Activated CD4-positive, alpha-beta T cell treated with anti-CD3 and anti-CD28 coated beads, Interleukin-2, amount 10 ng/mL, durations not matched to agents 7 days and 5 days (primary cell): ENCODE measurements at regions not wholly inside any gene's neighbourhood (a gene's known extent, or its start where the extent isn't known, plus 50 kb on each side); places are given as distances from the start of the nearest gene placed in this dataset.

Experiments
- CTCF ChIA-PET: fragments of 350-600 bp; sonication (Branson Sonifier 250); formaldehyde crosslinking; loops from one replicate; lab custom pipeline; 2021; ENCODE audit warnings: antibody characterized with exemption; lab: Charles Lee
- POLR2A ChIA-PET: fragments of 350-600 bp; sonication (Branson Sonifier 250); formaldehyde crosslinking; loops from one replicate; lab custom pipeline; 2021; ENCODE audit warnings: antibody characterized with exemption; lab: Charles Lee
- DNase-seq: peaks from one replicate; pipeline ENCODE4 v3.0.0-alpha.2; 2020
- H3K27ac Mint-ChIP-seq: one replicate; pipeline ENCODE4 v1.8.0; 2021; ENCODE audit warnings: mild to moderate bottlenecking, moderate library complexity, mixed read lengths
- H3K27me3 Mint-ChIP-seq: one replicate; pipeline ENCODE4 v1.8.0; 2021; ENCODE audit warnings: mixed read lengths
- H3K36me3 Mint-ChIP-seq: one replicate; pipeline ENCODE4 v1.8.0; 2021; ENCODE audit warnings: low read depth, mixed read lengths
- H3K4me1 Mint-ChIP-seq: one replicate; pipeline ENCODE4 v1.8.0; 2021; ENCODE audit warnings: mixed read lengths
- H3K4me3 Mint-ChIP-seq: one replicate; pipeline ENCODE4 v1.8.0; 2021; ENCODE audit warnings: mild to moderate bottlenecking, moderate library complexity, mixed read lengths
- H3K9me3 Mint-ChIP-seq: one replicate; pipeline ENCODE4 v1.8.0; 2021; ENCODE audit warnings: mixed read lengths

DNA sequence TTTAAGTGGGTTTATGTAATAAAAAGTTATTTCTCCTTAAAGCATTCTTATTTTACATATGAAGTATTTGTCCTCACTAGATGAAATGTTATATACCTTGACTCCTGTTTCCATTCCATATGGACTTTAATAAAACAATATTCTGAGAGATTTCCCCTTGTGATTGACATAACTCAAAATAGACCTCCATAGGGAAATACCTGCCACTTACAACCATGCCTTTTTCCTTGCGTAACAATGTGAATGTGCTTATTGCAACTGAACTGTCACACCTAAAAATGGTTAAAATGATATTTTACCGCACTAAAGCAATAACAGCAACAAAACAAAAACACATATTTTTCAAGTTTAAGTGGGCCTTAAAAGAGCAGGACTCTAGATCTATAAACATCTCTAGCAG lies 70.3 kb upstream of the TGIF1 start:
- POLR2A ChIA-PET = no interaction called here
- Mint-ChIP-seq H3K27me3 (no peaks in the 10 kb centered on the region), H3K36me3 (no peaks in the 10 kb centered on the region), H3K27ac (no peak overlapping the region), H3K4me1 (no peaks in the 10 kb centered on the region), H3K4me3 (no peak overlapping the region), H3K9me3 (no peaks in the 10 kb centered on the region)
- CTCF ChIA-PET = no interaction called here
- DNase-seq = no peak

GRCh38 chr18:3380384-3380961 lies 69.5 kb upstream of the TGIF1 start:
- H3K4me3 Mint-ChIP-seq = no peak overlapping the region
- ChIA-PET POLR2A (no interaction called here), CTCF (interaction anchor here (0.6 to 0.8 kb wide), 2 partner anchors 102 to 127 kb away, joined by 3 to 4 read pairs; no protein-coding TSS in a partner anchor)
- H3K4me1 Mint-ChIP-seq = no peaks in the 10 kb centered on the region
- no peaks in the 10 kb centered on the region for H3K36me3 Mint-ChIP-seq
- DNase-seq = no peak
- H3K9me3 Mint-ChIP-seq = no peaks in the 10 kb centered on the region
- H3K27ac Mint-ChIP-seq = no peak overlapping the region
- no peaks in the 10 kb centered on the region for H3K27me3 Mint-ChIP-seq

GRCh38 chr18:3383381-3383915 lies 66.5 kb upstream of the TGIF1 start:
- DNase-seq = no peak
- H3K4me3 Mint-ChIP-seq = no peak overlapping the region
- no peaks in the 10 kb centered on the region for H3K9me3 Mint-ChIP-seq
- H3K4me1 Mint-ChIP-seq = no peaks in the 10 kb centered on the region
- ChIA-PET CTCF (no interaction called here), POLR2A (no interaction called here)
- no peaks in the 10 kb centered on the region for H3K36me3 Mint-ChIP-seq
- H3K27me3 Mint-ChIP-seq = no peaks in the 10 kb centered on the region
- H3K27ac Mint-ChIP-seq = no peak overlapping the region

DNA sequence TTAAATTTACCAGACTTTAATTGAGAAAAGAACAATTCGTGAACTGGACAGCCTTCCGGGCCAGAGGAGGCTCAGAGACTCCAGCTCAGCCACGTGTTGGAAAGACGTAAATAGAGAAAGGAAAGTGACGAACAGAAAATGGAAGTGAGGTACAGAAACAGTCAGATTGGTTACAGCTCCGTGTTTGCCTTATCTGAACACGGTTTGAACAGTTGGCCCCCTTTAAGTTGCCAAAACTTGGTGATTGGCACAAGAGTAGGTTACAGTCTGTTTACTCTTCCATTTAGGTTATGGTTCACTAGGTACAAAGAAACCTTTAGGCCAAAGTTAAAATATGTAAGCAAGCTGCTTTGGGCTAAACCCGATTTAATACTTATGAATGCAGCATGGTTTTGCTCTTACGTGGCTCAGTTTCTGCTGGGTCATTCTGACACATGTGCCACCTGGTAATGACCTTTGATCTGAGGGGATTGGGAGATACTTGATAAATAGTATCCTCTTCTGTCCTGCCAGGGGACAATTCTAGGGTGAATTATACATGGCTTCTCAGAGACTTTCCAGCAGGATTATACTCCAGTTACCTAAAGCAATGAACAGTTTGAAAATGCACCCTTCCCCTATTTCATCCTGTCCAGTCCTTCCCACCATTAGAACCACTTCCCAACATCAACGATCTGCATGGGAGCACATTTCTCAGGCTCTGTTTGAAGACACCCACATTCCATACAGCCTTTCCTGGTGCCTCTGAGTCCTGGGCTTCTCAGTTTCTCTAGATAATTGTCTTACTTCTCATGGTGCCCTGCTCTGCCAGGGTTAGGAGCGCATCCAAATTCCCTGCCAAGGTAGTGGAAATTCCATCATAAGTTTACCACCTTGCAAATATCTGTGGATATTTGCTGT lies 65.1 kb upstream of the TGIF1 start:
- H3K4me3 Mint-ChIP-seq = no peak overlapping the region
- no peaks in the 10 kb centered on the region for H3K27me3 Mint-ChIP-seq
- DNase-seq = no peak
- CTCF ChIA-PET = no interaction called here
- no peaks in the 10 kb centered on the region for H3K36me3 Mint-ChIP-seq
- H3K9me3 Mint-ChIP-seq = no peaks in the 10 kb centered on the region
- no peak overlapping the region for H3K27ac Mint-ChIP-seq
- H3K4me1 Mint-ChIP-seq = no peaks in the 10 kb centered on the region
- POLR2A ChIA-PET = no interaction called here

GRCh38 chr18:3388323-3388722 lies 61.6 kb upstream of the TGIF1 start:
- Mint-ChIP-seq H3K4me1 (no peaks in the 10 kb centered on the region), H3K9me3 (peaks cover 9% of the 10 kb centered on the region), H3K27me3 (no peaks in the 10 kb centered on the region), H3K27ac (no peak overlapping the region), H3K4me3 (no peak overlapping the region), H3K36me3 (no peaks in the 10 kb centered on the region)
- DNase-seq = no peak
- ChIA-PET CTCF (no interaction called here), POLR2A (no interaction called here)

DNA sequence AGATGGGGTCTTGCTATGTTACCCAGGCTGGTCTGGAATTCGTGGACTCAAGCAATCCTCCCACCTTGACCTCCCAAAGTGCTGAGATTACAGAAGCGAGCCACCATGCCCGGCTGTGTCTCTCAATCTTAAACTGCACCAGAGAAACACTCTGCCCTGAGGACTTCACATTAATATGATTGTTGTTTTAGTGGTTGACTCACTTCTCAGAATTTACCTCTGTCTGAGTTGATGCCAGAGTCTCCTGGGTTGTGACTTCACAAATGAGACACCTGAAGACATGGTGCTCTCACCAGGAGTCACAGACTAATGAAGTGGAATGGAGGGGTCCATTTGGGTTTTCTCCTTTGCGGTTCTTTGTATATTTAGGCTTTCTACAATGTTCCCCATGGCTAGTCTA lies 61.0 kb upstream of the TGIF1 start:
- no peaks in the 10 kb centered on the region for H3K4me1 Mint-ChIP-seq
- CTCF ChIA-PET = no interaction called here
- H3K27ac Mint-ChIP-seq = no peak overlapping the region
- no peaks in the 10 kb centered on the region for H3K27me3 Mint-ChIP-seq
- H3K36me3 Mint-ChIP-seq = no peaks in the 10 kb centered on the region
- POLR2A ChIA-PET = no interaction called here
- DNase-seq = no peak
- no peak overlapping the region for H3K4me3 Mint-ChIP-seq
- peaks cover 13% of the 10 kb centered on the region for H3K9me3 Mint-ChIP-seq

- POLR2A ChIA-PET = no interaction called here
- CTCF ChIA-PET = no interaction called here
Measured at GRCh38 chr18:3389977-3390376, 60.0 kb upstream of the TGIF1 start.

GRCh38 chr18:3391704-3392466 lies 58.1 kb upstream of the TGIF1 start:
- POLR2A ChIA-PET = no interaction called here

More at GRCh38 chr18:3389977-3390376, 60.0 kb upstream of the TGIF1 start:
- Mint-ChIP-seq H3K4me3 (no peak overlapping the region), H3K9me3 (peaks cover 20% of the 10 kb centered on the region), H3K27me3 (no peaks in the 10 kb centered on the region), H3K36me3 (no peaks in the 10 kb centered on the region), H3K4me1 (no peaks in the 10 kb centered on the region), H3K27ac (no peak overlapping the region)
- no peak for DNase-seq

DNA sequence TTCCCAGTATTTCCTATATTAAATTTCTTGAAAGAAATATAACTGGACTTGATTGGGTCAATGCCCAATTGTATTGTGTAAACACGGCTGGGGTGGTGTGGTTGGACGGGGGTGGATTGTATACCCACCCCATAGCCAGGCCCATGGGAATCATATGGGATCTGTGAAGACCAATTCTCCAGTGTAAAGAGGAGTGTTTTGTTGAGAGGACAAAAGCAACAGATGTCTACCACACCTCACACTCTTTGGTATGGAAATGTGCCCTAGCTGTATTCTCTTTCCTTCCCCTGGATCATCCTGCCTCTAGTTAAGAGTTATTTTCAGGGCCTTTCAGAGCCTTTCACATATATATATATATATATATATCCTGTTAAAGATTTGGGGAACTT lies 57.5 kb upstream of the TGIF1 start:
- CTCF ChIA-PET = interaction anchor here (0.8 to 2.1 kb wide), 3 partner anchors 14 to 17 kb away, joined by 3 to 5 read pairs (median 3); no protein-coding TSS in a partner anchor
- Mint-ChIP-seq H3K9me3 (peaks cover 24% of the 10 kb centered on the region), H3K4me1 (no peaks in the 10 kb centered on the region), H3K4me3 (no peak overlapping the region), H3K27ac (no peak overlapping the region), H3K27me3 (no peaks in the 10 kb centered on the region), H3K36me3 (no peaks in the 10 kb centered on the region)
- POLR2A ChIA-PET = no interaction called here
- no peak for DNase-seq

More at GRCh38 chr18:3391704-3392466, 58.1 kb upstream of the TGIF1 start:
- no peaks in the 10 kb centered on the region for H3K27me3 Mint-ChIP-seq
- no peak overlapping the region for H3K4me3 Mint-ChIP-seq
- DNase-seq = no peak
- H3K36me3 Mint-ChIP-seq = no peaks in the 10 kb centered on the region
- peaks cover 24% of the 10 kb centered on the region for H3K9me3 Mint-ChIP-seq
- H3K4me1 Mint-ChIP-seq = no peaks in the 10 kb centered on the region
- no peak overlapping the region for H3K27ac Mint-ChIP-seq
- CTCF ChIA-PET = interaction anchor here (1.4 kb wide), 1 partner anchor 16 kb away, joined by 3 read pairs; no protein-coding TSS in a partner anchor

DNA sequence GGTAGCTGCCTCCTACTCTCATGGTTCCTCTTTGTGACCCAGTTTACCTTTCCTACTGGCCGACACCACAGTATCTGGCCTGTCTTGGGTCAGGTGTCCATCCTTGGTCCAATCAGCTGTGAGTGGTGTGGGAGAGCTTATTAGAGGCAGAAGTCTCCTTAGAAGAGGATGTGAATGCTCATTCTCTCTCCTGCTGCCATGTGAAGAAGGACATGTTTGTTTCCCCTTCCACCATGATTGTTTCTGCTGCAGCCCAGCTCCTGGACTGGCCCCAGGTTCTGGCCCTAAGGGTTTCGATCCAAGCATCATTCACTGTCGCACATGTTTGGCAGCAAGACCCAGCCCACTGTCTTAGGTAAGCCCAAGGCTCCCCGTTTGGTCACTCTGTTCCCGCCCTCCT lies 55.3 kb upstream of the TGIF1 start:
- Mint-ChIP-seq H3K4me1 (no peaks in the 10 kb centered on the region), H3K27me3 (no peaks in the 10 kb centered on the region), H3K36me3 (no peaks in the 10 kb centered on the region), H3K27ac (no peak overlapping the region), H3K9me3 (peaks cover 24% of the 10 kb centered on the region), H3K4me3 (no peak overlapping the region)
- ChIA-PET POLR2A (no interaction called here), CTCF (interaction anchor here (2.1 kb wide), 1 partner anchor 15 kb away, joined by 5 read pairs; no protein-coding TSS in a partner anchor)
- DNase-seq = no peak

GRCh38 chr18:3395466-3395865 lies 54.5 kb upstream of the TGIF1 start:
- Mint-ChIP-seq H3K9me3 (peaks cover 24% of the 10 kb centered on the region), H3K4me1 (no peaks in the 10 kb centered on the region)
- CTCF ChIA-PET = no interaction called here

DNA sequence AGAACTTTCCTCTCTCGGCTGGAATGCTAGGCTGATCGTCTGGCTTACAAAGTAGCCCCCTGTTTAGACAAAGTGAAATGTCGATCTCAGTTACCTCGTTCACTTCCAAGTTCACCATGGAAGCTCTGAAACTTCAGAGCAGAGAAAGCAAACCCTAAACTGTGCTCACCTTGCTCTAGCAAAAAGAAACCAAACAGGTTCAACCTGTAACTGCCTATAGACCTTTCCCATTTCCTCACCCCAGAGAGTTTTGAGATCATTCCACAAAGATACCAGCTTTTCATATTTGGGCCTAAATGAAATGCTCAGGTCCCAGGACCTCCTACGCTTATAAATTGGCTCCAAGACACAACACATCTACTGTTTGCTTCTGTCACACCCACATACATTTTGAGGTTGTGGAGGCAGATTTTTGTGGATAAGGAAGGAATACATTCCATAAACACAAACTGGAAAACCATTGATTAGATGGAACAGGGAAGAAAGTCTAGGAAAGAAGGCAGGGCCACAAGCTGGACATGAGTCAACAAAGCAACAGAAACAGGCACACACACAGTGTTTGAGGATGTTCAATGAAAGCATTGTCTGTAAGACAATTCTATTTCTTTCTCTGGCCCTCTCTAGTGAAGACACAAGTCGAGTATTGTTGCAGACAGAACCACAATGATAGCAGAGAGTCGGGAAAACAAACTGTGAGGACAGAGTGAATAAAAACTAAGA lies 52.8 kb upstream of the TGIF1 start:
- Mint-ChIP-seq H3K27me3 (no peaks in the 10 kb centered on the region), H3K36me3 (no peaks in the 10 kb centered on the region), H3K9me3 (peaks cover 20% of the 10 kb centered on the region), H3K4me3 (no peak overlapping the region), H3K4me1 (no peaks in the 10 kb centered on the region), H3K27ac (no peak overlapping the region)
- DNase-seq = no peak
- POLR2A ChIA-PET = no interaction called here
- CTCF ChIA-PET = interaction anchor here (1.6 kb wide), 1 partner anchor 18 kb away, joined by 5 read pairs; no protein-coding TSS in a partner anchor

More at GRCh38 chr18:3395466-3395865, 54.5 kb upstream of the TGIF1 start:
- POLR2A ChIA-PET = no interaction called here
- Mint-ChIP-seq H3K36me3 (no peaks in the 10 kb centered on the region), H3K4me3 (no peak overlapping the region), H3K27ac (no peak overlapping the region), H3K27me3 (no peaks in the 10 kb centered on the region)
- DNase-seq = no peak
